Muscle of leg (tissue), 3 donors: ENCODE measurements at regions not wholly inside any gene's neighbourhood (a gene's known extent, or its start where the extent isn't known, plus 50 kb on each side); places are given as distances from the start of the nearest gene placed in this dataset.

Experiments used
- DNase-seq: peaks from one replicate; pipeline ENCODE4 v3.0.0; 2013
- H3K27ac ChIP-seq: one replicate; pipeline ENCODE4 v1.5.1; 2013; ENCODE audit warnings: mild to moderate bottlenecking, low read length, control low read depth
- H3K27me3 ChIP-seq: one replicate; pipeline ENCODE4 v1.6.1; 2013; ENCODE audit warnings: low read length; ENCODE audit not compliant: control insufficient read depth, insufficient read depth
- H3K36me3 ChIP-seq: one replicate; pipeline ENCODE4 v1.6.1; 2013; ENCODE audit warnings: low read length; ENCODE audit not compliant: control insufficient read depth, insufficient read depth
- H3K4me1 ChIP-seq: one replicate; pipeline ENCODE4 v1.6.1; 2013; ENCODE audit warnings: low read length; ENCODE audit not compliant: control insufficient read depth, insufficient read depth
- H3K4me3 ChIP-seq: one replicate; pipeline ENCODE4 v1.5.1; 2013; ENCODE audit warnings: low read length, control low read depth
- H3K9me3 ChIP-seq: replicated peaks from 2 replicates; pipeline ENCODE4 v1.6.1; 2013; ENCODE audit warnings: low read depth, low read length; ENCODE audit not compliant: control insufficient read depth
- WGBS: methylation state at CpG from one replicate; pipeline ENCODE4 v1.1.5; 2013; ENCODE audit warnings: missing lambda C conversion rate; ENCODE audit not compliant: insufficient coverage; 5-methylcytosine and 5-hydroxymethylcytosine counted together

GRCh38 chr11:43614214-43614613, 66.3 kb upstream of the HSD17B12 start:
- WGBS, result no CpG with 5 or more reads among the region's 2 CpGs
- DNase-seq, result no peak
- H3K9me3 ChIP-seq, result peaks cover 5% of the 10 kb centered on the region

DNA sequence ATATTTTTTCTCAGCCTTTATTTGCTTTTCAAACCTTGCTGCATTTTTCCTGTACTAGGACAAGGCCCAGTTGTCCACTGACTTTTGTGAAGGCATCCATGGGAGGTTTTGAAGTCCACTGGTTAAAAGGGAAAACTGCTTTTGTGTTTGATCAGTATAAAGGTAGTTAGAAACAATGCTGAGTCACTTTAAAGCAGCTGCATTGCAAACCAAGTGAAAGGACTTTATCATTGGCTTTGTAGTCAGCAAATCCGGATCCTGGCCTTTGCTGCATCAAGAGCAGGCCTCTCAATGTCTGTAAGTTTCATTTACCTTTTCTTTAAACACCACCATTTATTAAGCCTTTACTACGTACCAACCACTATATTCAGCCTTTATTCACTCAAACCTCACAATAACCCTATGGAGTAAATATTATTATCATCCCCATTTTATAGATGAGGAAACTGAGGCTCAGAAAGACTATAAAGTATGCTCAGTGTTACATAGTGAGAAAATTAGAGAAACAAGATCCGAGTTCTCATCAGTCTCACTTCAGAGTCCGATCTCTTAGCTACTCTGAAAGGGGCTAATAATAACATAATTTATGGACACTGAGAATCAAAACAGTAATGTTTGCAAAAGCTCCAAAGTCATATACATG, 60.6 kb upstream of the HSD17B12 start:
- H3K27me3 ChIP-seq, result no peaks in the 10 kb centered on the region
- no peak overlapping the region for H3K4me3 ChIP-seq
- DNase-seq, result no peak
- H3K27ac ChIP-seq, result no peak overlapping the region
- WGBS, result no CpG with 5 or more reads among the region's 4 CpGs
- H3K9me3 ChIP-seq, result no peaks in the 10 kb centered on the region
- H3K36me3 ChIP-seq, result no peaks in the 10 kb centered on the region
- H3K4me1 ChIP-seq, result no peaks in the 10 kb centered on the region

More at GRCh38 chr11:43614214-43614613, 66.3 kb upstream of the HSD17B12 start:
- no peaks in the 10 kb centered on the region for H3K27me3 ChIP-seq
- H3K4me3 ChIP-seq, result no peak overlapping the region
- H3K4me1 ChIP-seq, result no peaks in the 10 kb centered on the region
- H3K27ac ChIP-seq, result no peak overlapping the region
- no peaks in the 10 kb centered on the region for H3K36me3 ChIP-seq

GRCh38 chr11:43626798-43627197, 53.7 kb upstream of the HSD17B12 start:
- Histone ChIP-seq H3K27ac (no peak overlapping the region), H3K9me3 (no peaks in the 10 kb centered on the region), H3K4me1 (no peaks in the 10 kb centered on the region), H3K36me3 (no peaks in the 10 kb centered on the region), H3K4me3 (no peak overlapping the region), H3K27me3 (peaks cover 3% of the 10 kb centered on the region)
- no CpG with 5 or more reads among the region's 3 CpGs for WGBS
- no peak for DNase-seq
